GM10248 (cell line): ENCODE measurements at regions not wholly inside any gene's neighbourhood (a gene's known extent, or its start where the extent isn't known, plus 50 kb on each side); places are given as distances from the start of the nearest gene placed in this dataset.

Experiments
- CTCF ChIA-PET: fragments of 300-600 bp; sonication (Branson Sonifier 250); formaldehyde crosslinking; extraction: SDS; loops from one replicate; lab custom pipeline; 2021; ENCODE audit warnings: antibody characterized with exemption; lab: Yijun Ruan, JAX
- POLR2A ChIA-PET: fragments of 350-650 bp; sonication (Branson Sonifier 250); formaldehyde crosslinking; extraction: SDS; loops from one replicate; lab custom pipeline; 2020; ENCODE audit warnings: antibody characterized with exemption; lab: Yijun Ruan, JAX
- DNase-seq: peaks from one replicate; pipeline ENCODE4 v3.0.0; 2012; ENCODE audit errors: extremely low spot score
- CTCF ChIP-seq: IDR thresholded peaks from 2 replicates; pipeline ENCODE4 v1.5.1; 2012; ENCODE audit warnings: mild to moderate bottlenecking, low read depth; ENCODE audit errors: extremely low read depth, missing control alignments, control extremely low read depth

GRCh38 chr10:130234171-130234965, 98.2 kb downstream of the GLRX3 start:
- no peak for TF ChIP-seq CTCF
- no peak for DNase-seq
- ChIA-PET CTCF (interaction anchor here (1.1 kb wide), 1 partner anchor 10 kb away, joined by 5 read pairs; no protein-coding TSS in a partner anchor), POLR2A (no interaction called here)

- POLR2A ChIA-PET = no interaction called here
- CTCF ChIA-PET = interaction anchor here (1.2 kb wide), 1 partner anchor 30 kb away, joined by 3 read pairs; no protein-coding TSS in a partner anchor
- TF ChIP-seq CTCF = no peak
- DNase-seq = no peak
Measured at GRCh38 chr10:130236711-130237110, 100.5 kb downstream of the GLRX3 start.

- TF ChIP-seq CTCF = no peak
- ChIA-PET POLR2A (no interaction called here), CTCF (no interaction called here)
- DNase-seq = no peak
Measured at GRCh38 chr10:130240409-130240808, 104.2 kb downstream of the GLRX3 start.

GRCh38 chr10:130242513-130242912, 106.3 kb downstream of the GLRX3 start:
- POLR2A ChIA-PET = no interaction called here
- DNase-seq = no peak
- TF ChIP-seq CTCF = no peak
- CTCF ChIA-PET = no interaction called here

GRCh38 chr10:130243015-130243414, 106.8 kb downstream of the GLRX3 start:
- ChIA-PET CTCF (no interaction called here), POLR2A (no interaction called here)
- no peak for DNase-seq
- no peak for TF ChIP-seq CTCF

- CTCF ChIA-PET = no interaction called here
- POLR2A ChIA-PET = no interaction called here
Measured at GRCh38 chr10:130244031-130244927, 108.1 kb downstream of the GLRX3 start.

More at GRCh38 chr10:130244031-130244927, 108.1 kb downstream of the GLRX3 start:
- no peak for DNase-seq
- TF ChIP-seq CTCF = no peak
